Endothelial cell of umbilical vein (primary cell): ENCODE measurements at regions not wholly inside any gene's neighbourhood (a gene's known extent, or its start where the extent isn't known, plus 50 kb on each side); places are given as distances from the start of the nearest gene placed in this dataset.

Source experiments
- BruUV-seq: library from RNA; stranded (reverse); fragments of 400-500 nt; replicated peaks from 2 replicates; lab custom pipeline; 2021; lab: Mats Ljungman, UMichigan
- CTCF ChIA-PET: fragments of 300-600, 350-600 bp; sonication (Branson Sonifier 250); formaldehyde crosslinking; loops from one replicate; lab custom pipeline; 2021; ENCODE audit warnings: antibody characterized with exemption, inconsistent platforms; lab: Charles Lee
- POLR2A ChIA-PET: fragments of 300-600, 350-600 bp; sonication (Branson Sonifier 250); formaldehyde crosslinking; loops from one replicate; lab custom pipeline; 2021; ENCODE audit warnings: antibody characterized with exemption, inconsistent platforms; lab: Charles Lee
- DNase-seq: peaks from one replicate; pipeline ENCODE4 v3.0.0-alpha.2; 2011; ENCODE audit warnings: low read depth, low spot score
- FAIRE-seq: peaks from 2 replicates; lab custom pipeline; 2011; peaks lifted over from hg19 to GRCh38; lab: Jason Lieb, UNC
- H2AFZ ChIP-seq: 2 replicates; pipeline ENCODE4 v1.6.0; 2012; ENCODE audit warnings: low read depth, low read length, control low read depth, inconsistent platforms
- H3K27ac ChIP-seq: 2 replicates; pipeline ENCODE4 v1.5.1; 2011; ENCODE audit warnings: low read depth, mild to moderate bottlenecking, control low read depth, low read length, moderate library complexity; ENCODE audit not compliant: insufficient read depth
- H3K27me3 ChIP-seq, 2 experiments: 2 replicates each; pipeline versions ENCODE4 v1.6.0 to v1.6.1; 2011; ENCODE audit warnings: low read length in 2 of 2, mixed read lengths in 1 of 2; ENCODE audit not compliant: control insufficient read depth in 2 of 2, insufficient read depth in 2 of 2
- H3K36me3 ChIP-seq, 2 experiments: 2 replicates in 1 of 2; 3 replicates in 1 of 2; pipeline ENCODE4 v1.5.1; 2011; ENCODE audit warnings: low read length in 2 of 2, mild to moderate bottlenecking in 1 of 2, moderate library complexity in 1 of 2; ENCODE audit not compliant: control insufficient read depth in 2 of 2, insufficient read depth in 2 of 2; ENCODE audit errors: extremely low read depth in 1 of 2
- H3K4me1 ChIP-seq: 3 replicates; pipeline ENCODE4 v1.5.1; 2011; ENCODE audit warnings: mild to moderate bottlenecking, low read length; ENCODE audit not compliant: control insufficient read depth, insufficient read depth; ENCODE audit errors: extremely low read depth
- H3K4me2 ChIP-seq: 2 replicates; pipeline ENCODE4 v1.6.1; 2011; ENCODE audit warnings: low read length, control low read depth, mixed read lengths; ENCODE audit not compliant: insufficient read depth
- H3K4me3 ChIP-seq, 3 experiments: fragments of 200-600 bp in 1 of 3; sonication (generic), shearing (Covaris generic) in 1 of 3; replicated peaks in 1 of 3; 2 replicates each; pipeline ENCODE4 v1.5.1; 2011 to 2016; ENCODE audit warnings: control low read depth in 3 of 3, low read length in 3 of 3, mild to moderate bottlenecking in 2 of 3, inconsistent platforms in 1 of 3, low read depth in 1 of 3, moderate library complexity in 1 of 3; ENCODE audit not compliant: insufficient read depth in 1 of 3
- H3K79me2 ChIP-seq: 2 replicates; pipeline ENCODE4 v1.6.0; 2012; ENCODE audit warnings: low read length, inconsistent platforms; ENCODE audit not compliant: control insufficient read depth, insufficient read depth
- H3K9ac ChIP-seq: replicated peaks from 2 replicates; pipeline ENCODE3; 2011; ENCODE audit warnings: low read length, control low read depth; ENCODE audit not compliant: insufficient read depth; ENCODE audit errors: extremely low read depth
- H3K9me1 ChIP-seq: replicated peaks from 3 replicates; pipeline ENCODE4 v1.6.0; 2011; ENCODE audit warnings: mild to moderate bottlenecking, low read length; ENCODE audit not compliant: control insufficient read depth, insufficient read depth; ENCODE audit errors: extremely low read depth
- H3K9me3 ChIP-seq: replicated peaks from 2 replicates; pipeline ENCODE4 v1.5.1; 2012; ENCODE audit warnings: low read length, inconsistent platforms; ENCODE audit not compliant: control insufficient read depth, insufficient read depth
- H4K20me1 ChIP-seq: replicated peaks from 2 replicates; pipeline ENCODE3; 2011; ENCODE audit warnings: mild to moderate bottlenecking, low read length; ENCODE audit not compliant: control insufficient read depth, insufficient read depth; ENCODE audit errors: extremely low read depth
- EZH2 ChIP-seq: IDR thresholded peaks from 2 replicates; pipeline ENCODE4 v1.6.1; 2012; ENCODE audit warnings: borderline replicate concordance, low read depth, mild to moderate bottlenecking, moderate library complexity, low read length, inconsistent platforms; ENCODE audit not compliant: severe bottlenecking
- JUN ChIP-seq: IDR thresholded peaks from 2 replicates; pipeline ENCODE4 v1.6.1; 2011; ENCODE audit warnings: borderline replicate concordance, low read depth; ENCODE audit not compliant: insufficient read length, insufficient read depth
- MAX ChIP-seq: IDR thresholded peaks from 2 replicates; pipeline ENCODE4 v1.6.1; 2011; ENCODE audit not compliant: insufficient read depth, insufficient read length
- MYC ChIP-seq: IDR thresholded peaks from one replicate; pipeline ENCODE4 v1.6.1; 2011; ENCODE audit warnings: mild to moderate bottlenecking, low read depth, low read length
- POLR2A ChIP-seq: IDR thresholded peaks from 2 replicates; pipeline ENCODE4 v1.6.1; 2012; ENCODE audit warnings: low read depth, mild to moderate bottlenecking, control low read depth, low read length
- POLR2AphosphoS5 ChIP-seq: IDR thresholded peaks from 2 replicates; pipeline ENCODE4 v1.6.1; 2012; ENCODE audit warnings: low read depth, mild to moderate bottlenecking, control low read depth, low read length, moderate library complexity; ENCODE audit not compliant: insufficient read depth
- dilution Hi-C: fragments of 300-500 bp; cut with MboI; formaldehyde crosslinking; loops from one replicate; pipeline ENCODE4 v1.15.0; 2019; ENCODE audit warnings: low sequenced_read_pairs; ENCODE audit not compliant: extremely low pct_ligation_motif_present
- intact Hi-C: fragments of 100-400 bp; cut with micrococcal nuclease; formaldehyde crosslinking; loops from one replicate; pipeline ENCODE4 v1.10.0; 2022

- BruUV-seq = no TSS peak
- Histone ChIP-seq H3K9me1 (no peaks in the 10 kb centered on the region), H3K4me2 (no peak overlapping the region), H3K27ac (no peak overlapping the region), H3K9ac (no peak overlapping the region), H2AFZ (no peak overlapping the region), H3K27me3 (no peaks in the 10 kb centered on the region), H3K9me3 (no peaks in the 10 kb centered on the region), H3K4me3 (no peak overlapping the region), H3K79me2 (no peaks in the 10 kb centered on the region), H3K36me3 (no peaks in the 10 kb centered on the region), H4K20me1 (no peaks in the 10 kb centered on the region), H3K4me1 (no peaks in the 10 kb centered on the region)
- dilution Hi-C loops = no loop called here
- no peak for TF ChIP-seq MYC
- no peak for TF ChIP-seq POLR2A
- TF ChIP-seq JUN = no peak
- no peak for TF ChIP-seq EZH2
- TF ChIP-seq POLR2AphosphoS5 = no peak
- no peak for TF ChIP-seq MAX
- FAIRE-seq (no peak), DNase-seq (no peak)
- POLR2A ChIA-PET = no interaction called here
- intact Hi-C loops = no loop called here
- CTCF ChIA-PET = no interaction called here
Observed at GRCh38 chr4:81974523-81974922, 399.3 kb downstream of the HNRNPD start.

- Histone ChIP-seq H4K20me1 (no peaks in the 10 kb centered on the region), H3K9me1 (no peaks in the 10 kb centered on the region), H3K79me2 (no peaks in the 10 kb centered on the region), H3K36me3 (no peaks in the 10 kb centered on the region), H3K9ac (no peak overlapping the region), H3K27me3 (no peaks in the 10 kb centered on the region), H3K9me3 (no peaks in the 10 kb centered on the region), H3K27ac (no peak overlapping the region), H2AFZ (no peak overlapping the region), H3K4me2 (no peak overlapping the region), H3K4me1 (no peaks in the 10 kb centered on the region), H3K4me3 (no peak overlapping the region)
- TF ChIP-seq POLR2A = no peak
- FAIRE-seq (no peak), DNase-seq (no peak)
- intact Hi-C loops (no loop called here), dilution Hi-C loops (no loop called here)
- BruUV-seq = no TSS peak
- ChIA-PET CTCF (no interaction called here), POLR2A (no interaction called here)
Observed at GRCh38 chr4:81971637-81972381, 402.0 kb downstream of the HNRNPD start.
